Lower leg skin (tissue), 4 donors: ENCODE measurements at regions not wholly inside any gene's neighbourhood (a gene's known extent, or its start where the extent isn't known, plus 50 kb on each side); places are given as distances from the start of the nearest gene placed in this dataset.
"Not testable (repeated sequence)": the region's sequence is repeated elsewhere in the genome, so short reads cannot be mapped to it uniquely, and the experiment has no call there.

Experiments
- DNase-seq, 2 donors: peaks; one replicate each; pipeline ENCODE4 v3.0.0-alpha.2; 2019; ENCODE audit warnings: low spot score in 2 of 2
- H3K4me3 ChIP-seq: fragments of 200-600 bp; sonication (generic); 2 replicates; pipeline ENCODE4 v1.5.1; 2017; ENCODE audit warnings: mild to moderate bottlenecking, low read depth; ENCODE audit not compliant: poor library complexity, severe bottlenecking
- POLR2A ChIP-seq, 2 donors: fragments of 450-650 bp; IDR thresholded peaks; one replicate each; pipeline ENCODE4 v1.6.1; 2016 to 2017; ENCODE audit warnings: antibody characterized with exemption in 2 of 2, mild to moderate bottlenecking in 1 of 2, moderate library complexity in 1 of 2
- WGBS, 2 donors: methylation state at CpG; one replicate each; pipeline ENCODE4 v1.1.5; 2018; 5-methylcytosine and 5-hydroxymethylcytosine counted together
- intact Hi-C: fragments of 100-400 bp; cut with DNase I; formaldehyde crosslinking; loops from one replicate; pipeline ENCODE4 v1.15.0; 2023; ENCODE audit warnings: low total_unique reads
- TF ChIP-seq, protein P1 (sequence below), 3 donors: fragments of 450-650 bp; IDR thresholded peaks; one replicate each; pipeline ENCODE4 v1.5.1; 2016; ENCODE audit warnings: antibody characterized with exemption in 3 of 3, mild to moderate bottlenecking in 3 of 3, moderate library complexity in 2 of 3

DNA sequence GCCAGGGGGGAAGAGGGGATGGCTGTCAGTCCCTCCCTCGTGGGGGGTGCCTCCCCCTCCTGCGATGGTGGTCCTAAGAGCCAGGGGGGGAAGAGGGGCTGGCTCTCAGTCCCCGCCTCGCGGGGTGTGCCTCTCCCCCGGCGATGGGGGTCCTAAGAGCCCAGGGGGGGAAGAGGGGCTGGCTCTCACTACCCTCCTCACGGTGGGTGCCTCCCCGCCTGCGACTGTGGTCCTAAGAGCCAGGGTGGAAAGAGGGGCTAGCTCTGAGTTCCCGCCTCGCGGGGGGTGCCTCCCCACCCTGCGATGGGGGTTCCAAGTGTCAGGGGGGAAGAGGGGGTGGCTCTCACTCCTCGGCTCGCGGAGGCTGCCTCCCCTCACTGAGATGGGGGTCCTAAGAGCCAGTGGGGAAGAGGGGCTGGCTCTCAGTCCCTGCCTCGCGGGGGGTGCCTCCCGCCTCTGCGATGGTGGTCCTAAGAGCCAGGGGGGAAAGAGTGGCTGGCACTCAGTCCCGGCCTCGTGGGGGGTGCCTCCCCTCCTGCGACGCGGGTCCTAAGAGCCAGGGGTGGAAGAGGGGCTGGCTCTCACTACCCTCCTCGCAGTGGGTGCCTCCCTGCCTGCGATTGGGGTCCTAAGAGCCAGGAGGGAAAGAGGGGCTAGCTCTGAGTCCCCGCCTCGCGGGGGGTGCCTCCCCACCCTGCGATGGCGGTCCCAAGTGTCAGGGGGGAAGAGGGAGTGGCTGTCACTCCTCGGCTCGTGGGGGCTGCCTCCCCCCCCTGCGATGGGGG is 2325.6 kb upstream of the PCDH20 start:
- peak; percentile 4 to 45 for DNase-seq
- no peak overlapping the region for H3K4me3 ChIP-seq
- intact Hi-C loops, result no loop called here
- WGBS, 2 donors, result 94 to 95% methylated on average over 13 to 21 of the region's 36 CpGs
- no peak for TF ChIP-seq POLR2A (IDR thresholded peaks at IDR 0.05)
- TF ChIP-seq, protein P1, sequence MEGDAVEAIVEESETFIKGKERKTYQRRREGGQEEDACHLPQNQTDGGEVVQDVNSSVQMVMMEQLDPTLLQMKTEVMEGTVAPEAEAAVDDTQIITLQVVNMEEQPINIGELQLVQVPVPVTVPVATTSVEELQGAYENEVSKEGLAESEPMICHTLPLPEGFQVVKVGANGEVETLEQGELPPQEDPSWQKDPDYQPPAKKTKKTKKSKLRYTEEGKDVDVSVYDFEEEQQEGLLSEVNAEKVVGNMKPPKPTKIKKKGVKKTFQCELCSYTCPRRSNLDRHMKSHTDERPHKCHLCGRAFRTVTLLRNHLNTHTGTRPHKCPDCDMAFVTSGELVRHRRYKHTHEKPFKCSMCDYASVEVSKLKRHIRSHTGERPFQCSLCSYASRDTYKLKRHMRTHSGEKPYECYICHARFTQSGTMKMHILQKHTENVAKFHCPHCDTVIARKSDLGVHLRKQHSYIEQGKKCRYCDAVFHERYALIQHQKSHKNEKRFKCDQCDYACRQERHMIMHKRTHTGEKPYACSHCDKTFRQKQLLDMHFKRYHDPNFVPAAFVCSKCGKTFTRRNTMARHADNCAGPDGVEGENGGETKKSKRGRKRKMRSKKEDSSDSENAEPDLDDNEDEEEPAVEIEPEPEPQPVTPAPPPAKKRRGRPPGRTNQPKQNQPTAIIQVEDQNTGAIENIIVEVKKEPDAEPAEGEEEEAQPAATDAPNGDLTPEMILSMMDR (IDR thresholded peaks at IDR 0.05), result no peak

DNA sequence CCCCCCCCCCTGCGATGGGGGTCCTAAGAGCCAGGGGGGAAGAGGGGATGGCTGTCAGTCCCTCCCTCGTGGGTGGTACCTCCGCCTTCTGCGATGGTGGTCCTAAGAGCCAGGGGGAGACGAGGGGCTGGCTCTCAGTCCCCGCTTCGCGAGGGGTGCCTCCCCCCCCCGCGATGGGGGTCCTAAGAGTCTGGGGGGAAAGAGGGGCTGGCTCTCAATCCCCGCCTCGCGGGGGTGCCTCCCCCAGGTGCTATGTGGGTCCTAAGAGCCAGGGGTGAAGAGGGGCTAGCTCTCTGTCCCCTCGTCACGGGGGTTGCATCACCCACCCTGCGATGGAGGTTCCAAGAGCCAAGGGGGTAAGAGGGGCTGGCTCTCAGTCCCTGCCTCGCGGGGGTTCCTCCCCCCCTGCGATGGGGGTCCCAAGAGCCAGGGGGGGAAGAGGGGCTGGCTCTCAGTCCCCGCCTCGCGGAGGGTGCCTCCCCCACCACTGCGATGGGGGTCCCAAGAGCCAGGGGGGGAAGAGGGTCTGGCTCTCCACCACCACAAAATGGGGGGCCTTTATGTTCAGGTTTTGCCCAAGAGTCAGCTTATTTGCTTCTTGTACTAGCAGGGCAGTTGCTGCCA is 2323.6 kb upstream of the PCDH20 start:
- H3K4me3 ChIP-seq, intact Hi-C loops: not testable (repeated sequence)
- DNase-seq, result peak in 1 of 2 donors; percentile 60
- 95 to 96% methylated on average over 7 to 12 of the region's 23 CpGs for WGBS, 2 donors

GRCh38 chr13:63737418-63737817 is 2321.8 kb upstream of the PCDH20 start:
- intact Hi-C loops, result no loop called here
- 97% methylated on average over 18 to 19 of the region's 19 CpGs for WGBS, 2 donors

DNA sequence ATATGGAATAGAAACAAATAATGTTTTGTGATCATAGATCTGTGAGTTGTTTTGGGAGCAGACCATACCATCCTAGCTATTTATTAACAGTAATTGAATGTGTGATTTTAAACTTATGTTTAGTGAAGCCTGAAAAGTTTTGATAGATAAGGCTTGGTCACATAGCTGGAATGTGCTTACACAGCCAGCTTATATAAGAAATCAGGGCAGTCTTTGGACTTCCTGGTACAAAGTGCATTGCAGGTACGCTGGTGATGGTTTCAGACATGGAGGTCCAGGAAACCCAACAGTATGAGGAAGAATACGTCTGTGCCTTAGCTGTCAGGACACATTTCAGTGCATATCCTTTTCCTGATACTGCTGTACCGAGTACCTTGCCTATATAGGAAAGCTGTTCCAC is 2316.2 kb upstream of the PCDH20 start:
- no peak overlapping the region for H3K4me3 ChIP-seq
- DNase-seq, result peak in 1 of 2 donors; percentile 3
- no peak for TF ChIP-seq POLR2A (IDR thresholded peaks at IDR 0.05)
- TF ChIP-seq, protein P1 (IDR thresholded peaks at IDR 0.05), result no peak
- intact Hi-C loops, result no loop called here
- 80 to 89% methylated on average over 3 of the region's 3 CpGs for WGBS, 2 donors

More at GRCh38 chr13:63737418-63737817, 2321.8 kb upstream of the PCDH20 start:
- TF ChIP-seq POLR2A (IDR thresholded peaks at IDR 0.05), result no peak
- TF ChIP-seq, protein P1 (IDR thresholded peaks at IDR 0.05), result no peak
- DNase-seq, result no peak
- no peak overlapping the region for H3K4me3 ChIP-seq

DNA sequence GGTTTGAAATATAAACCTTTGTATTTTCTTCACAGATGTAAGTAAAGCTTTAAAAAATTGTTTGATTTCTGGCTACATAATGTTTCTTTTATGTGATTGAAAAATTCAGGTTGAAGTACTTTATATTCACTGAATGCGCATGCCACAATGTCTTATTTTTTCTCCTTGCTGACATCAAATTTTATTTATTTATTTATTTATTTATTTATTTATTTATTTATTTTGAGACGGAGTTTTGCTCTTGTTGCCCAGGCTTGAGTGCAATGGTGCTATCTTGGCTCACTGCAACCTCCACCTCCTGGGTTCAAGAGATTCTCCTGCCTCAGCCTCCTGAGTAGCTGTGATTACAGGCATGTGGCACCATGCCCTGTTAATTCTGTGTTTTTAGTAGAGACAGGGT is 2296.5 kb upstream of the PCDH20 start:
- intact Hi-C loops, H3K4me3 ChIP-seq, DNase-seq: not testable (repeated sequence)
- 48 to 96% methylated on average over 2 of the region's 2 CpGs for WGBS, 2 donors

DNA sequence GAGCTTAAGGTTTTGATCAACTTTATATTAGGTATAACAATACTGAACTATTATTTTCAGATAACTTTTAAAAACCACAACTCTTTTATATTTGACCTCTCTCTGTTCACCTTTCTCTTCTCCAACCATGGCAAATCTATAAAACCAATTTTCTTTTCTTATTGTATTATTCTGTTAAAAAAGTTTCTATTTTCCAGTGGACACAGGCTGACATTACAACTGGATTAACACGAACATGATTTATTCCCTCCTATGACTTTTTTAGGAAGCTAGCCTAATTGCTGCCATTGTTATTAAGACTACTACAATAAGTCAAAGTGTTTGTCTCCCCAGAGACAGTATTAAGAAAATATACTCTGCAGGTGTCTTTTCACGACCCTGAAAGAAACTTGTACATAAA is 2291.1 kb upstream of the PCDH20 start:
- TF ChIP-seq, protein P1 (IDR thresholded peaks at IDR 0.05), result no peak
- no peak for TF ChIP-seq POLR2A (IDR thresholded peaks at IDR 0.05)
- 33 to 55% methylated on average over 2 of the region's 2 CpGs for WGBS, 2 donors
- DNase-seq, result no peak
- H3K4me3 ChIP-seq, result no peak overlapping the region
- intact Hi-C loops, result loop anchor here (10.0 kb wide), 1 partner anchor 582 kb away; no protein-coding TSS in a partner anchor
